GM19467 (cell line): ENCODE measurements at regions not wholly inside any gene's neighbourhood (a gene's known extent, or its start where the extent isn't known, plus 50 kb on each side); places are given as distances from the start of the nearest gene placed in this dataset.
"Not testable (repeated sequence)": the region's sequence is repeated elsewhere in the genome, so short reads cannot be mapped to it uniquely, and the experiment has no call there.

Source experiments
- ATAC-seq: cut with Tn5 transposase; IDR thresholded peaks from one replicate; pipeline ENCODE4 v1.9.1; 2021; ENCODE audit warnings: mild to moderate bottlenecking, moderate library complexity; ENCODE audit not compliant: unreplicated experiment

- no peak for ATAC-seq
Observed at GRCh38 chr15:96122077-96123027, 208.1 kb upstream of the NR2F2 start.

- no peak for ATAC-seq
Observed at GRCh38 chr15:96123028-96123400, 207.5 kb upstream of the NR2F2 start.

- no peak for ATAC-seq
Observed at GRCh38 chr15:96123630-96124187, 206.8 kb upstream of the NR2F2 start.

GRCh38 chr15:96124436-96124835, 206.1 kb upstream of the NR2F2 start:
- no peak for ATAC-seq

GRCh38 chr15:96125721-96126415, 204.6 kb upstream of the NR2F2 start:
- ATAC-seq = no peak

GRCh38 chr15:96126859-96127258, 203.6 kb upstream of the NR2F2 start:
- ATAC-seq = no peak

- ATAC-seq = no peak
Observed at GRCh38 chr15:96130734-96131133, 199.8 kb upstream of the NR2F2 start.

- no peak for ATAC-seq
Observed at GRCh38 chr15:96132126-96132525, 198.4 kb upstream of the NR2F2 start.

- no peak for ATAC-seq
Observed at GRCh38 chr15:96135166-96136093, 195.1 kb upstream of the NR2F2 start.

- no peak for ATAC-seq
Observed at GRCh38 chr15:96138985-96139384, 191.5 kb upstream of the NR2F2 start.

- no peak for ATAC-seq
Observed at GRCh38 chr15:96142498-96142897, 188.0 kb upstream of the NR2F2 start.

GRCh38 chr15:96144734-96145133, 185.8 kb upstream of the NR2F2 start:
- no peak for ATAC-seq

- ATAC-seq = no peak
Observed at GRCh38 chr15:96146726-96147125, 183.8 kb upstream of the NR2F2 start.

GRCh38 chr15:96147267-96147666, 183.2 kb upstream of the NR2F2 start:
- ATAC-seq = no peak

- ATAC-seq = no peak
Observed at GRCh38 chr15:96150254-96150653, 180.2 kb upstream of the NR2F2 start.

- not testable (repeated sequence) for ATAC-seq
Observed at GRCh38 chr15:96151749-96152148, 178.8 kb upstream of the NR2F2 start.

GRCh38 chr15:96153929-96154328, 176.6 kb upstream of the NR2F2 start:
- no peak for ATAC-seq

GRCh38 chr15:96158938-96159337, 171.6 kb upstream of the NR2F2 start:
- no peak for ATAC-seq

GRCh38 chr15:96160269-96160668, 170.2 kb upstream of the NR2F2 start:
- no peak for ATAC-seq

- ATAC-seq = no peak
Observed at GRCh38 chr15:96160800-96161199, 169.7 kb upstream of the NR2F2 start.

- ATAC-seq = no peak
Observed at GRCh38 chr15:96162322-96162721, 168.2 kb upstream of the NR2F2 start.
